A673 (cell line): ENCODE measurements at regions not wholly inside any gene's neighbourhood (a gene's known extent, or its start where the extent isn't known, plus 50 kb on each side); places are given as distances from the start of the nearest gene placed in this dataset.

Experiments used
- BruUV-seq: library from RNA; stranded (reverse); fragments of 400-500 nt; replicated peaks from 2 replicates; lab custom pipeline; 2021; lab: Mats Ljungman, UMichigan
- CTCF ChIA-PET: fragments of 300-600 bp; sonication (Branson Sonifier 250); formaldehyde crosslinking; loops from one replicate; lab custom pipeline; 2022; ENCODE audit warnings: antibody characterized with exemption; lab: Charles Lee
- POLR2A ChIA-PET: fragments of 300-600 bp; sonication (Branson Sonifier 250); formaldehyde crosslinking; loops from one replicate; lab custom pipeline; 2022; ENCODE audit warnings: antibody characterized with exemption; ENCODE audit not compliant: low non-redundant PET; lab: Charles Lee
- DNase-seq: peaks from one replicate; pipeline ENCODE4 v3.0.0-alpha.2; 2015; ENCODE audit warnings: low spot score
- H3K27ac ChIP-seq: fragments of 200-600 bp; sonication (generic); 2 replicates; pipeline ENCODE4 v1.5.1; 2016; ENCODE audit warnings: mixed run types, low read depth, mild to moderate bottlenecking, mixed read lengths, antibody characterized with exemption, low read length; ENCODE audit not compliant: poor library complexity, severe bottlenecking
- H3K27me3 ChIP-seq: fragments of 200-600 bp; sonication (generic); replicated peaks from 2 replicates; pipeline ENCODE4 v1.6.1; 2017; ENCODE audit warnings: mixed run types, low read depth, mild to moderate bottlenecking, mixed read lengths, antibody characterized with exemption, low read length; ENCODE audit not compliant: insufficient read depth, poor library complexity
- H3K36me3 ChIP-seq: fragments of 200-600 bp; sonication (generic); 2 replicates; pipeline ENCODE4 v1.6.1; 2016; ENCODE audit warnings: mixed run types, mild to moderate bottlenecking, mixed read lengths, antibody characterized with exemption, low read length; ENCODE audit not compliant: insufficient read depth, poor library complexity, severe bottlenecking
- H3K4me1 ChIP-seq: fragments of 200-600 bp; sonication (generic); 2 replicates; pipeline ENCODE4 v1.6.1; 2017; ENCODE audit warnings: mixed run types, mild to moderate bottlenecking, mixed read lengths, antibody characterized with exemption, low read length; ENCODE audit not compliant: insufficient read depth, poor library complexity, severe bottlenecking
- H3K4me3 ChIP-seq: fragments of 200-600 bp; sonication (generic); 2 replicates; pipeline ENCODE4 v1.5.1; 2016; ENCODE audit warnings: low read depth, mixed run types, mild to moderate bottlenecking, mixed read lengths, low read length; ENCODE audit not compliant: poor library complexity, severe bottlenecking
- H3K9me3 ChIP-seq: fragments of 200-600 bp; sonication (generic); 2 replicates; pipeline ENCODE4 v1.6.1; 2016; ENCODE audit warnings: mixed run types, low read depth, mild to moderate bottlenecking, mixed read lengths, antibody characterized with exemption, low read length; ENCODE audit not compliant: poor library complexity, severe bottlenecking
- EZH2 ChIP-seq: fragments of 200-600 bp; sonication (generic); IDR thresholded peaks from 2 replicates; pipeline ENCODE4 v1.6.1; 2017; ENCODE audit warnings: borderline replicate concordance, low read depth, mild to moderate bottlenecking, mixed read lengths, antibody characterized with exemption, low read length; ENCODE audit not compliant: poor library complexity, severe bottlenecking
- intact Hi-C: fragments of 100-400 bp; cut with micrococcal nuclease; formaldehyde crosslinking; loops from one replicate; pipeline ENCODE4 v1.10.0; 2022; ENCODE audit not compliant: unreplicated experiment
- TF ChIP-seq, protein P1 (sequence below): fragments of 300-800, 200-600 bp; sonication (generic); conservative IDR thresholded peaks from 2 replicates; pipeline ENCODE4 v1.5.1; 2017; ENCODE audit warnings: low read depth, mild to moderate bottlenecking, antibody characterized with exemption, low read length, moderate library complexity, mixed read lengths

DNA sequence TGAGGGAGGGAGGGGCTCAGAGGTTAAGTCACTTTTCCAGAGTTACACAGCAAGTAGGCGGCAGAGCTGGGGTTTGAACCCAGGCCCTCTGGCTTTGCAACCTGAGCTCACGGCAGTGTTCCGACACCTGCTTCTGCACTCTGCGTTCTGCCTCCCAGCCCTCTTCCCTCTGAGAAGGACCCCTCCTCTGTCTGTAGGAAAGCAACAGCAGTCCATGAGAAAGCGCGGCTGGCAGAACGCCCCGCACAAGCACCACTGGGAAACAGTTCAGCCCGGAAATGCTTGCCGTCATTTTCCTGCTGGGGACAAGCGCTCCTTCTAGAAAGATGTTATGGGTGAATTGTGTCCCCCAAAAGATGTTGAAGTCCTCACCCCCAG, 241.1 kb downstream of the NPHP4 start:
- no peaks in the 10 kb centered on the region for H3K9me3 ChIP-seq
- no TSS peak for BruUV-seq
- H3K27ac ChIP-seq = no peak overlapping the region
- intact Hi-C loops = no loop called here
- ChIA-PET CTCF (no interaction called here), POLR2A (no interaction called here)
- no peaks in the 10 kb centered on the region for H3K36me3 ChIP-seq
- no peak for DNase-seq
- H3K4me3 ChIP-seq = no peak overlapping the region
- TF ChIP-seq EZH2 = no peak
- H3K4me1 ChIP-seq = peaks cover 3% of the 10 kb centered on the region
- no peaks in the 10 kb centered on the region for H3K27me3 ChIP-seq

DNA sequence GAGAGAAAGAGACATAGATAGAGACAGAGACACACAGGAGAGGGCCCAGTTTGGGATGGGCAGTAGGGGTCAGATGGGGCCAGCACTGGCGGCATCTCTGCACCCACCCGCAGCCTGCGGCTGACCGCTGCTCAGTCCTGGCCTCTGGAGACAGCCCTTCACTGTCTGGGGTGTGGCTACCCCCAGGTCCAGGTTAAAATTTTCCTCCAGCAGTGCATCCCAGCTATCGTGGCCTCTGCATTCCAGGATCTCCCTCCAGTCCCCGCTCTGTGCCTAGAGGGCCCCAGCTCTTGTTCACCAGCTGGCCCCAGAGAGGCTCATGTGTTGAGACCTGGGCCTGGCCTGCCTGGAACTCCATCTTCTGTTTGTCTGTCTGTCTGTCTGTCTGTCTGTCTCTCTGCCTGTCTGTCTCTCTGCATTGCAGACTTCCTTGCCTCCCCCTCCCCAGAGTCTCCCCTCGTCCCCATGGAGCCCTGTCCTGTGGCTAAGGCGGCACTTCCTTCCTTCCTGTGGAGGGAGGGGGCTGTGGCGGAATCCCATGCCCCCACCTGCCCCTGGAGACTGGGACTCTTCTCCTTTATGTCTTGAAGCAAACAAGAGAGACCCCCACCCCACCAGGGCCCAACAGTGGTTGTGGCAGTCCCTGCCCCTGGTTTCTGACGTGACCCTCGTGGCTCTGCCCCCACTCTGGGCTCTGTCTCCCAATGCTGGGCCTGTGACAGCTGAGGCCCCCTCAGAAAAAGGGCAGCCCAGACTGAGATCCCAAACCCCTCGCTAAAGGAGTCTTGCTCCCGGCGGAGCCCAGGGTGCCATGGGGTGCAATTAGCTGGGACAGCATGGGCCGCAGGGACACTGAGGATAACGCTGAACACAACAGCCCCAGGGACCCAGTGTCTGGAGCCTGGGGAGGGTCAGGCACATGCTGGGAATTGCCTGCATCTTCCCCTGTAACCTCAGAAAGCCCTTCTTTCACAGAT, 241.8 kb downstream of the NPHP4 start:
- H3K36me3 ChIP-seq = no peaks in the 10 kb centered on the region
- no peak for DNase-seq
- H3K27me3 ChIP-seq = no peaks in the 10 kb centered on the region
- intact Hi-C loops = no loop called here
- BruUV-seq = no TSS peak
- ChIA-PET POLR2A (no interaction called here), CTCF (no interaction called here)
- H3K4me3 ChIP-seq = no peak overlapping the region
- no peak overlapping the region for H3K27ac ChIP-seq
- TF ChIP-seq, protein P1, sequence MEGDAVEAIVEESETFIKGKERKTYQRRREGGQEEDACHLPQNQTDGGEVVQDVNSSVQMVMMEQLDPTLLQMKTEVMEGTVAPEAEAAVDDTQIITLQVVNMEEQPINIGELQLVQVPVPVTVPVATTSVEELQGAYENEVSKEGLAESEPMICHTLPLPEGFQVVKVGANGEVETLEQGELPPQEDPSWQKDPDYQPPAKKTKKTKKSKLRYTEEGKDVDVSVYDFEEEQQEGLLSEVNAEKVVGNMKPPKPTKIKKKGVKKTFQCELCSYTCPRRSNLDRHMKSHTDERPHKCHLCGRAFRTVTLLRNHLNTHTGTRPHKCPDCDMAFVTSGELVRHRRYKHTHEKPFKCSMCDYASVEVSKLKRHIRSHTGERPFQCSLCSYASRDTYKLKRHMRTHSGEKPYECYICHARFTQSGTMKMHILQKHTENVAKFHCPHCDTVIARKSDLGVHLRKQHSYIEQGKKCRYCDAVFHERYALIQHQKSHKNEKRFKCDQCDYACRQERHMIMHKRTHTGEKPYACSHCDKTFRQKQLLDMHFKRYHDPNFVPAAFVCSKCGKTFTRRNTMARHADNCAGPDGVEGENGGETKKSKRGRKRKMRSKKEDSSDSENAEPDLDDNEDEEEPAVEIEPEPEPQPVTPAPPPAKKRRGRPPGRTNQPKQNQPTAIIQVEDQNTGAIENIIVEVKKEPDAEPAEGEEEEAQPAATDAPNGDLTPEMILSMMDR = no peak
- H3K4me1 ChIP-seq = peaks cover 10% of the 10 kb centered on the region
- H3K9me3 ChIP-seq = no peaks in the 10 kb centered on the region

- no peaks in the 10 kb centered on the region for H3K9me3 ChIP-seq
- no TSS peak for BruUV-seq
- ChIA-PET CTCF (no interaction called here), POLR2A (no interaction called here)
- intact Hi-C loops = loop anchor here (5.0 kb wide), 1 partner anchor 111 kb away; no protein-coding TSS in a partner anchor
- H3K4me3 ChIP-seq = no peak overlapping the region
- H3K4me1 ChIP-seq = peaks cover 22% of the 10 kb centered on the region
- H3K27me3 ChIP-seq = no peaks in the 10 kb centered on the region
- DNase-seq = no peak
- no peaks in the 10 kb centered on the region for H3K36me3 ChIP-seq
- TF ChIP-seq, protein P1 = no peak
- no peak for TF ChIP-seq EZH2
- H3K27ac ChIP-seq = no peak overlapping the region
Observed at GRCh38 chr1:5748286-5749225, 243.7 kb downstream of the NPHP4 start.
